Adrenal gland (tissue), 9 donors: ENCODE measurements at regions not wholly inside any gene's neighbourhood (a gene's known extent, or its start where the extent isn't known, plus 50 kb on each side); places are given as distances from the start of the nearest gene placed in this dataset.

Experiments
- DNase-seq, 7 donors: peaks; one replicate each; pipeline ENCODE4 v3.0.0-alpha.2; 2019 to 2020
- H3K27ac ChIP-seq, 5 donors: fragments of 200-600 bp; sonication (generic) in 4 of 5; 1 replicate in 3 of 5; 2 replicates in 2 of 5; pipeline versions ENCODE4 v1.5.1 to v1.8.0; 2016 to 2020; ENCODE audit warnings: mild to moderate bottlenecking in 1 of 5
- H3K27me3 ChIP-seq: fragments of 200-600 bp; 2 replicates; pipeline ENCODE4 v1.8.0; 2021
- H3K36me3 ChIP-seq, 2 donors: fragments of 200-600 bp; replicated peaks in 1 of 2; 1 replicate in 1 of 2; 2 replicates in 1 of 2; pipeline versions ENCODE4 v1.5.1 to v1.8.0; 2018 to 2022
- H3K4me1 ChIP-seq, 2 donors: fragments of 200-600 bp; replicated peaks in 1 of 2; 1 replicate in 1 of 2; 2 replicates in 1 of 2; pipeline versions ENCODE4 v1.5.1 to v1.8.0; 2018 to 2021
- H3K4me3 ChIP-seq, 4 donors: fragments of 200-600 bp; sonication (generic) in 3 of 4; one replicate each; pipeline ENCODE4 v1.5.1; 2016 to 2018
- H3K9me3 ChIP-seq, 3 donors: fragments of 200-600 bp; sonication (generic) in 1 of 3; replicated peaks in 1 of 3; 1 replicate in 2 of 3; 2 replicates in 1 of 3; pipeline versions ENCODE4 v1.5.1 to v1.8.0; 2016 to 2021
- POLR2A ChIP-seq, 2 donors: fragments of 450-650 bp; IDR thresholded peaks; one replicate each; pipeline ENCODE4 v1.6.1; 2017; ENCODE audit warnings: antibody characterized with exemption in 2 of 2, mild to moderate bottlenecking in 2 of 2, moderate library complexity in 1 of 2
- WGBS, 4 donors: extraction: QIAGEN DNeasy Blood & Tissue Kit in 2 of 4; methylation state at CpG; one replicate each; pipeline versions ENCODE4 v1.1.5 to v1.1.7; 2013 to 2017; 5-methylcytosine and 5-hydroxymethylcytosine counted together
- intact Hi-C, 2 donors: fragments of 100-400 bp; cut with DNase I; formaldehyde crosslinking; loops; one replicate each; pipeline versions ENCODE4 v1.14.1 to v1.15.0; 2022 to 2023
- TF ChIP-seq, protein P1 (sequence below), 6 experiments: fragments of 450-650 bp in 4 of 6; fragments of 200-600 bp in 2 of 6; sonication (generic) in 1 of 6; IDR thresholded peaks; 1 replicate in 5 of 6; 2 replicates in 1 of 6; pipeline versions ENCODE4 v1.5.1 to v1.8.0; 2016 to 2021; ENCODE audit warnings: antibody characterized with exemption in 6 of 6, mild to moderate bottlenecking in 2 of 6, moderate library complexity in 1 of 6
- donor health status: healthy with polysubstance abuse.
- donor health status: Bipolar disorder and iron deficiency.
- donor health status: DM: yes; HTN: yes; CAD: no.
- donor health status: DM: no; HTN: no; CAD: no.
- donor health status: DM: no; HTN: no; CAD: no.

DNA sequence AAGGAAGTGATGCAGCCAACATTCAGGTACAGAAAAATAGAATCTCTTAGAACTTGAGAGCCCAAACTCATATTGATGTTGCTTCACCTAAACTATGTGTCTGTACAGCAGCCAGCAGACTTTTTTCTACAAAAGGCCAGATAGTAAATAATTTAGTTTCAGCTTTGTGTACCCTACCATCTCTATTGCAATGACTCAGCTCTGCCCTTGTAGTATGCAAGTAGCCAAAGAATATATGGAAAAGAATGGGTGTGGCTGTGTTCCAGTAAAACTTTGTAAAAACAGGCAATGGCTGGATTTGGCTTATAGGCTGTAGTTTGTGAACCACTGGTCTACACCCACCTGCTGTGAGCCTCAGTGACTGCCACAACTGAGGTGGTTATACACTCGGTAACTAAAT, 392.5 kb upstream of the RARB start:
- TF ChIP-seq, protein P1, sequence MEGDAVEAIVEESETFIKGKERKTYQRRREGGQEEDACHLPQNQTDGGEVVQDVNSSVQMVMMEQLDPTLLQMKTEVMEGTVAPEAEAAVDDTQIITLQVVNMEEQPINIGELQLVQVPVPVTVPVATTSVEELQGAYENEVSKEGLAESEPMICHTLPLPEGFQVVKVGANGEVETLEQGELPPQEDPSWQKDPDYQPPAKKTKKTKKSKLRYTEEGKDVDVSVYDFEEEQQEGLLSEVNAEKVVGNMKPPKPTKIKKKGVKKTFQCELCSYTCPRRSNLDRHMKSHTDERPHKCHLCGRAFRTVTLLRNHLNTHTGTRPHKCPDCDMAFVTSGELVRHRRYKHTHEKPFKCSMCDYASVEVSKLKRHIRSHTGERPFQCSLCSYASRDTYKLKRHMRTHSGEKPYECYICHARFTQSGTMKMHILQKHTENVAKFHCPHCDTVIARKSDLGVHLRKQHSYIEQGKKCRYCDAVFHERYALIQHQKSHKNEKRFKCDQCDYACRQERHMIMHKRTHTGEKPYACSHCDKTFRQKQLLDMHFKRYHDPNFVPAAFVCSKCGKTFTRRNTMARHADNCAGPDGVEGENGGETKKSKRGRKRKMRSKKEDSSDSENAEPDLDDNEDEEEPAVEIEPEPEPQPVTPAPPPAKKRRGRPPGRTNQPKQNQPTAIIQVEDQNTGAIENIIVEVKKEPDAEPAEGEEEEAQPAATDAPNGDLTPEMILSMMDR (IDR thresholded peaks at IDR 0.05) = no peak
- TF ChIP-seq POLR2A (IDR thresholded peaks at IDR 0.05) = no peak
- 78 to 92% (median 87%) methylated on average over 1 of the region's 1 CpG for WGBS, 4 donors
- Histone ChIP-seq H3K27me3 (no peaks in the 10 kb centered on the region), H3K36me3 (no peaks in the 10 kb centered on the region), H3K27ac (no peak overlapping the region), H3K4me3 (no peak overlapping the region), H3K4me1 (no peaks in the 10 kb centered on the region), H3K9me3 (no peaks in the 10 kb centered on the region)
- intact Hi-C loops = no loop called here
- DNase-seq = no peak

DNA sequence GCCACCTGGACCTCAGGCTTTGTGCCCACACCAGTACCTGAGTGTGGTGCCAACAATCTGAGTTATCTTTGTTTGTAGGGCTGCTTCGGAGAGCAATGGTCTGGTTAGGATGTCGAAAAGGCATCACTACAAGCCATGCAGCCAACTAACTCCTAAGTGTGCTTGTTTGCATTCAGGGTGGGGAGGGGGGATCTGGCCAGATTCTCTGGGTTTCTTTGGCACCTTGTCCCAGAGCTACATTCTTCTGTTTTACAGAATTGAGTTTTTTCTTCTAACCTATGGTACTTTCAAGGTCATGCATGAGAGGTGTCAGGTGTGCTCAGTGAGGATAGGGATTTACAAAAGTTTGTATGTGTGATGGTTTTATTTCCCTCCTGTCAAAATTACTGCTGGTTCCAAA, 391.4 kb upstream of the RARB start:
- Histone ChIP-seq H3K27ac (no peak overlapping the region), H3K4me1 (no peaks in the 10 kb centered on the region), H3K4me3 (no peak overlapping the region)

DNA sequence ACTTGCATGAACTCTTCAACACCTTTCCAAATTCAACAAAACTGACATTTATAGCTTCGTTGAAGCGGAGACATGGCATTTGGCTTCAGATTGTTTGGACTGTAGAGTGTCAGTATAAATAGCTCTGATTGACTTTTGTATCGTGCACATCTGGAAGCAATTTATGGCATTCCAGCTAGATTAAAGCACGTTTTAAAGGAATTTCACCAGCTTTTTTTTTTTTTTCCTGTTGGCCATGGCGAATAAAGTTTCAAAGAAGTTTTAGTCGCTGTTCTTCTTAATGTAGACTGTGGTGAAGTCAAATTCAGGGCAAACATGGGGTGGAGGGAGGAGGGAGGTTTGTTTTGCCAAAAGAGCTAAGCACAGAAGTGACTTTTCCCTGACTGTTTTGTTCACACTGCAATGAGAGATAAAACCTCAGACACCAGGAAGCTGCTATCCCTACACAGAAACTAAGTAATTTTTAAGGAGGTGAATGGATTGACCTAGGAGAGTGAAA, 391.0 kb upstream of the RARB start:
- no peaks in the 10 kb centered on the region for H3K36me3 ChIP-seq
- H3K27me3 ChIP-seq = no peaks in the 10 kb centered on the region
- H3K4me3 ChIP-seq = no peak overlapping the region
- intact Hi-C loops = no loop called here
- H3K9me3 ChIP-seq = no peaks in the 10 kb centered on the region
- H3K27ac ChIP-seq = no peak overlapping the region
- WGBS, 4 donors = 18 to 33% (median 27%) methylated on average over 6 of the region's 6 CpGs
- no peak for TF ChIP-seq POLR2A (IDR thresholded peaks at IDR 0.05)
- TF ChIP-seq, protein P1 (IDR thresholded peaks at IDR 0.05) = no peak
- H3K4me1 ChIP-seq = no peaks in the 10 kb centered on the region
- no peak for DNase-seq

More for the DNA sequence above, 391.4 kb upstream of the RARB start:
- no peak for DNase-seq
- TF ChIP-seq, protein P1 (IDR thresholded peaks at IDR 0.05) = no peak
- no peak for TF ChIP-seq POLR2A (IDR thresholded peaks at IDR 0.05)
- WGBS, 4 donors = 51 to 64% (median 62%) methylated on average over 2 of the region's 2 CpGs
- Histone ChIP-seq H3K9me3 (no peaks in the 10 kb centered on the region), H3K27me3 (no peaks in the 10 kb centered on the region), H3K36me3 (no peaks in the 10 kb centered on the region)
- intact Hi-C loops = no loop called here

DNA sequence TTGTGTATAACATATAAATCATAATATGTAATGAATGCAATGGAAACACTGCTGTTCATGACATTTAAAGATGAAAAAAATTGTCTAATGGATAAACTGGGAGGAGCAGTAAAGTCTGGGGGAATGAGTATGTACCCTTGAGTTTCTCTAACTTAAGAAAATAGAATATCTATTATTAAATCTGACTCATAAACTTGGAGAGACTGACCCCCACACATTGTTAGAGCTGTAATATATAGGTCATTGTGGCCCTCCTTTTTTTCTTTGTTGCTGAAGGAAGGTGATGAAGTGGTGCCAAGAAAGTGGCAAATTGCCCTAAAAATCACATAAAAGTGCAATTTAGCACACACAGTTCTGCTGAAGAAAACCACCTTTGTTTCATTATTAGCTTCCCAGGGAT, 389.8 kb upstream of the RARB start:
- intact Hi-C loops = no loop called here
- Histone ChIP-seq H3K27me3 (no peaks in the 10 kb centered on the region), H3K27ac (no peak overlapping the region), H3K9me3 (no peaks in the 10 kb centered on the region), H3K4me1 (no peaks in the 10 kb centered on the region), H3K4me3 (no peak overlapping the region), H3K36me3 (no peaks in the 10 kb centered on the region)
- TF ChIP-seq, protein P1 (IDR thresholded peaks at IDR 0.05) = no peak
- TF ChIP-seq POLR2A (IDR thresholded peaks at IDR 0.05) = no peak
- no peak for DNase-seq
